Amniotic epithelial cell (primary cell): ENCODE measurements at regions not wholly inside any gene's neighbourhood (a gene's known extent, or its start where the extent isn't known, plus 50 kb on each side); places are given as distances from the start of the nearest gene placed in this dataset.
"Not testable (repeated sequence)": the region's sequence is repeated elsewhere in the genome, so short reads cannot be mapped to it uniquely, and the experiment has no call there.

Experiments
- DNase-seq: peaks from one replicate; pipeline ENCODE4 v3.0.0-alpha.2; 2010; ENCODE audit warnings: low read depth

GRCh38 chr21:10325546-10325945 lies 195.8 kb upstream of the TPTE start:
- peak; percentile 89 for DNase-seq

- DNase-seq = not testable (repeated sequence)
Measured at GRCh38 chr21:10326146-10326545, 195.2 kb upstream of the TPTE start.

GRCh38 chr21:10328646-10329045 lies 192.7 kb upstream of the TPTE start:
- DNase-seq = not testable (repeated sequence)

GRCh38 chr21:10330641-10331119 lies 190.7 kb upstream of the TPTE start:
- not testable (repeated sequence) for DNase-seq

- not testable (repeated sequence) for DNase-seq
Measured at GRCh38 chr21:10331134-10331533, 190.2 kb upstream of the TPTE start.

GRCh38 chr21:10332935-10333334 lies 188.4 kb upstream of the TPTE start:
- DNase-seq = not testable (repeated sequence)

- not testable (repeated sequence) for DNase-seq
Measured at GRCh38 chr21:10334391-10334790, 187.0 kb upstream of the TPTE start.

GRCh38 chr21:10342261-10342956 lies 179.0 kb upstream of the TPTE start:
- not testable (repeated sequence) for DNase-seq

GRCh38 chr21:10343146-10343935 lies 178.0 kb upstream of the TPTE start:
- DNase-seq = not testable (repeated sequence)

GRCh38 chr21:10344266-10344665 lies 177.1 kb upstream of the TPTE start:
- not testable (repeated sequence) for DNase-seq

GRCh38 chr21:10345178-10345612 lies 176.2 kb upstream of the TPTE start:
- DNase-seq = not testable (repeated sequence)

GRCh38 chr21:10346249-10346648 lies 175.1 kb upstream of the TPTE start:
- not testable (repeated sequence) for DNase-seq

- DNase-seq = not testable (repeated sequence)
Measured at GRCh38 chr21:10346933-10347615, 174.3 kb upstream of the TPTE start.

- DNase-seq = not testable (repeated sequence)
Measured at GRCh38 chr21:10347675-10348074, 173.7 kb upstream of the TPTE start.

GRCh38 chr21:10348150-10348549 lies 173.2 kb upstream of the TPTE start:
- DNase-seq = not testable (repeated sequence)

GRCh38 chr21:10354851-10355578 lies 166.4 kb upstream of the TPTE start:
- not testable (repeated sequence) for DNase-seq

GRCh38 chr21:10359120-10359519 lies 162.3 kb upstream of the TPTE start:
- DNase-seq = not testable (repeated sequence)

GRCh38 chr21:10359911-10360310 lies 161.5 kb upstream of the TPTE start:
- DNase-seq = not testable (repeated sequence)

GRCh38 chr21:10361214-10361736 lies 160.1 kb upstream of the TPTE start:
- DNase-seq = not testable (repeated sequence)

GRCh38 chr21:10362816-10363215 lies 158.6 kb upstream of the TPTE start:
- not testable (repeated sequence) for DNase-seq

- not testable (repeated sequence) for DNase-seq
Measured at GRCh38 chr21:10363321-10363720, 158.1 kb upstream of the TPTE start.
